Globus pallidus (tissue), 1 donor: ENCODE measurements at regions not wholly inside any gene's neighbourhood (a gene's known extent, or its start where the extent isn't known, plus 50 kb on each side); places are given as distances from the start of the nearest gene placed in this dataset.
"Not testable (repeated sequence)": the region's sequence is repeated elsewhere in the genome, so short reads cannot be mapped to it uniquely, and the experiment has no call there.

Source experiments
- DNase-seq: peaks from one replicate; pipeline ENCODE4 v3.0.0-alpha.2; 2015; ENCODE audit warnings: low spot score

- DNase-seq = no peak
Measured at GRCh38 chr2:31736695-31737454, 156.1 kb upstream of the SRD5A2 start.

GRCh38 chr2:31735716-31736115 lies 155.0 kb upstream of the SRD5A2 start:
- DNase-seq = no peak

GRCh38 chr2:31729442-31730092 lies 148.8 kb upstream of the SRD5A2 start:
- no peak for DNase-seq

GRCh38 chr2:31729065-31729439 lies 148.3 kb upstream of the SRD5A2 start:
- no peak for DNase-seq

- no peak for DNase-seq
Measured at GRCh38 chr2:31728406-31729064, 147.8 kb upstream of the SRD5A2 start.

GRCh38 chr2:31726457-31726856 lies 145.7 kb upstream of the SRD5A2 start:
- no peak for DNase-seq

GRCh38 chr2:31725444-31725843 lies 144.7 kb upstream of the SRD5A2 start:
- DNase-seq = no peak

GRCh38 chr2:31711737-31712136 lies 131.0 kb upstream of the SRD5A2 start:
- DNase-seq = no peak

- no peak for DNase-seq
Measured at GRCh38 chr2:31710121-31710520, 129.4 kb upstream of the SRD5A2 start.

GRCh38 chr2:31707992-31708391 lies 127.3 kb upstream of the SRD5A2 start:
- no peak for DNase-seq

- no peak for DNase-seq
Measured at GRCh38 chr2:31704561-31705212, 123.9 kb upstream of the SRD5A2 start.

- no peak for DNase-seq
Measured at GRCh38 chr2:31703253-31703652, 122.5 kb upstream of the SRD5A2 start.

- DNase-seq = no peak
Measured at GRCh38 chr2:31698722-31699121, 118.0 kb upstream of the SRD5A2 start.

GRCh38 chr2:31696068-31696467 lies 115.3 kb upstream of the SRD5A2 start:
- no peak for DNase-seq

- no peak for DNase-seq
Measured at GRCh38 chr2:31694444-31694843, 113.7 kb upstream of the SRD5A2 start.

- no peak for DNase-seq
Measured at GRCh38 chr2:31693882-31694281, 113.1 kb upstream of the SRD5A2 start.

- no peak for DNase-seq
Measured at GRCh38 chr2:31688282-31688681, 107.5 kb upstream of the SRD5A2 start.

GRCh38 chr2:31683506-31683905 lies 102.8 kb upstream of the SRD5A2 start:
- not testable (repeated sequence) for DNase-seq

- DNase-seq = no peak
Measured at GRCh38 chr2:31675485-31675901, 94.8 kb upstream of the SRD5A2 start.

GRCh38 chr2:31674446-31674845 lies 93.7 kb upstream of the SRD5A2 start:
- no peak for DNase-seq

- no peak for DNase-seq
Measured at GRCh38 chr2:31666878-31667277, 86.1 kb upstream of the SRD5A2 start.

- DNase-seq = no peak
Measured at GRCh38 chr2:31664949-31665724, 84.4 kb upstream of the SRD5A2 start.
